H9 (cell line): ENCODE measurements at regions not wholly inside any gene's neighbourhood (a gene's known extent, or its start where the extent isn't known, plus 50 kb on each side); places are given as distances from the start of the nearest gene placed in this dataset.

ENCODE experiments used
- DNase-seq: peaks from one replicate; pipeline ENCODE4 v3.0.0-alpha.2; 2017
- H2AFZ ChIP-seq: one replicate; pipeline ENCODE4 v1.6.1; 2013; ENCODE audit warnings: mild to moderate bottlenecking, low read length, control low read depth, moderate library complexity
- H2AK5ac ChIP-seq: 2 replicates; pipeline ENCODE4 v1.6.1; 2013; ENCODE audit warnings: low read length, control low read depth, mixed read lengths; ENCODE audit not compliant: insufficient read length
- H2BK120ac ChIP-seq: one replicate; pipeline ENCODE4 v1.6.1; 2013; ENCODE audit warnings: low read depth, mild to moderate bottlenecking, low read length, control low read depth, inconsistent platforms; ENCODE audit not compliant: poor library complexity, severe bottlenecking
- H2BK12ac ChIP-seq: 2 replicates; pipeline ENCODE4 v1.6.1; 2013; ENCODE audit warnings: low read length, control low read depth, mixed read lengths, low read depth; ENCODE audit not compliant: insufficient read length
- H2BK15ac ChIP-seq: 2 replicates; pipeline ENCODE4 v1.6.1; 2013; ENCODE audit warnings: low read depth, low read length, control low read depth
- H2BK20ac ChIP-seq: one replicate; pipeline ENCODE4 v1.6.1; 2013; ENCODE audit warnings: low read depth, mild to moderate bottlenecking, low read length, control low read depth, inconsistent platforms; ENCODE audit not compliant: poor library complexity, severe bottlenecking
- H2BK5ac ChIP-seq: 2 replicates; pipeline ENCODE4 v1.6.1; 2013; ENCODE audit warnings: low read length, control low read depth, mixed read lengths; ENCODE audit not compliant: insufficient read length
- H3K14ac ChIP-seq: 2 replicates; pipeline ENCODE4 v1.6.1; 2013; ENCODE audit warnings: low read length, control low read depth; ENCODE audit not compliant: insufficient read depth
- H3K18ac ChIP-seq: 2 replicates; pipeline ENCODE4 v1.6.1; 2013; ENCODE audit warnings: low read depth, mild to moderate bottlenecking, mixed read lengths, low read length, control low read depth; ENCODE audit not compliant: insufficient read length
- H3K23ac ChIP-seq: 2 replicates; pipeline ENCODE4 v1.6.1; 2013; ENCODE audit warnings: low read length, control low read depth, mixed read lengths, low read depth; ENCODE audit not compliant: insufficient read length
- H3K23me2 ChIP-seq: 2 replicates; pipeline ENCODE4 v1.6.1; 2013; ENCODE audit warnings: low read depth, mild to moderate bottlenecking, mixed read lengths, low read length, control low read depth; ENCODE audit not compliant: insufficient read length, poor library complexity, severe bottlenecking
- H3K27ac ChIP-seq: 2 replicates; pipeline ENCODE4 v1.5.1; 2013; ENCODE audit warnings: low read length, control low read depth, mixed read lengths, low read depth; ENCODE audit not compliant: insufficient read length
- H3K27me3 ChIP-seq: 2 replicates; pipeline ENCODE4 v1.6.1; 2013; ENCODE audit warnings: low read length, control low read depth, inconsistent platforms; ENCODE audit not compliant: insufficient read depth
- H3K4ac ChIP-seq: 2 replicates; pipeline ENCODE4 v1.6.1; 2013; ENCODE audit warnings: low read depth, mild to moderate bottlenecking, control low read depth, inconsistent platforms, low read length, moderate library complexity
- H3K4me1 ChIP-seq: 2 replicates; pipeline ENCODE4 v1.6.1; 2013; ENCODE audit warnings: low read length, control low read depth, inconsistent platforms; ENCODE audit not compliant: insufficient read depth
- H3K4me2 ChIP-seq: 2 replicates; pipeline ENCODE4 v1.6.1; 2013; ENCODE audit warnings: low read length, control low read depth, mixed read lengths; ENCODE audit not compliant: insufficient read length, insufficient read depth
- H3K56ac ChIP-seq: 2 replicates; pipeline ENCODE4 v1.6.1; 2013; ENCODE audit warnings: low read depth, mild to moderate bottlenecking, mixed read lengths, low read length, control low read depth; ENCODE audit not compliant: insufficient read length
- H3K79me1 ChIP-seq: 2 replicates; pipeline ENCODE4 v1.6.1; 2013; ENCODE audit warnings: low read depth, mild to moderate bottlenecking, moderate library complexity, low read length, control low read depth, inconsistent platforms; ENCODE audit not compliant: insufficient read depth, poor library complexity, severe bottlenecking
- H3K79me2 ChIP-seq: 2 replicates; pipeline ENCODE4 v1.6.1; 2013; ENCODE audit warnings: low read length, control low read depth, inconsistent platforms; ENCODE audit not compliant: insufficient read depth
- H3K9ac ChIP-seq: 2 replicates; pipeline ENCODE4 v1.6.1; 2013; ENCODE audit warnings: low read length, control low read depth, mixed read lengths; ENCODE audit not compliant: insufficient read length; ENCODE audit errors: extremely low read depth
- H3K9me3 ChIP-seq: one replicate; pipeline ENCODE4 v1.6.1; 2013; ENCODE audit warnings: low read depth, low read length, inconsistent platforms; ENCODE audit not compliant: control insufficient read depth
- H3T11ph ChIP-seq: one replicate; pipeline ENCODE4 v1.6.1; 2013; ENCODE audit warnings: mild to moderate bottlenecking, low read length, control low read depth, inconsistent platforms
- H4K20me1 ChIP-seq: one replicate; pipeline ENCODE4 v1.6.1; 2013; ENCODE audit not compliant: control insufficient read depth, insufficient read length, insufficient read depth
- H4K5ac ChIP-seq: 2 replicates; pipeline ENCODE4 v1.6.1; 2013; ENCODE audit warnings: low read depth, mild to moderate bottlenecking, mixed read lengths, low read length, control low read depth; ENCODE audit not compliant: insufficient read length
- H4K8ac ChIP-seq: replicated peaks from 2 replicates; pipeline ENCODE4 v1.6.1; 2013; ENCODE audit warnings: low read length, control low read depth, mixed read lengths, low read depth; ENCODE audit not compliant: insufficient read length
- H4K91ac ChIP-seq: 2 replicates; pipeline ENCODE4 v1.6.1; 2013; ENCODE audit warnings: low read depth, mild to moderate bottlenecking, moderate library complexity, mixed read lengths, low read length, control low read depth; ENCODE audit not compliant: insufficient read length
- H3K27ac Mint-ChIP-seq, 3 experiments: 2 replicates in 2 of 3; 3 replicates in 1 of 3; pipeline ENCODE4 v1.8.0; 2020 to 2021; ENCODE audit warnings: mixed read lengths in 3 of 3, mild to moderate bottlenecking in 1 of 3, moderate library complexity in 1 of 3
- H3K27me3 Mint-ChIP-seq: 2 replicates; pipeline ENCODE4 v1.8.0; 2021; ENCODE audit warnings: low read depth, mild to moderate bottlenecking, moderate library complexity, mixed read lengths
- H3K36me3 Mint-ChIP-seq, 3 experiments: 2 replicates in 2 of 3; 3 replicates in 1 of 3; pipeline ENCODE4 v1.8.0; 2020 to 2021; ENCODE audit warnings: low read depth in 3 of 3, mixed read lengths in 3 of 3; ENCODE audit not compliant: insufficient read depth in 1 of 3
- H3K4me1 Mint-ChIP-seq, 2 experiments: 2 replicates each; pipeline ENCODE4 v1.8.0; 2020; ENCODE audit warnings: mixed read lengths in 2 of 2
- H3K4me3 Mint-ChIP-seq, 2 experiments: 2 replicates in 1 of 2; 3 replicates in 1 of 2; pipeline ENCODE4 v1.8.0; 2020 to 2021; ENCODE audit warnings: mild to moderate bottlenecking in 2 of 2, mixed read lengths in 2 of 2, moderate library complexity in 1 of 2
- H3K9me3 Mint-ChIP-seq, 2 experiments: 2 replicates in 1 of 2; 3 replicates in 1 of 2; pipeline ENCODE4 v1.8.0; 2020; ENCODE audit warnings: mild to moderate bottlenecking in 2 of 2, mixed read lengths in 2 of 2, moderate library complexity in 1 of 2
- WGBS: extraction: QIAGEN DNeasy Blood & Tissue Kit; methylation state at CpG from one replicate; pipeline ENCODE4 v1.1.7; 2013; ENCODE audit warnings: missing lambda C conversion rate, low lambda C conversion rate, mixed read lengths; ENCODE audit not compliant: insufficient read length; ENCODE audit errors: extremely low coverage; 5-methylcytosine and 5-hydroxymethylcytosine counted together
- TF ChIP-seq, protein P1 (sequence below): fragments of 200-600 bp; sonication (generic); conservative IDR thresholded peaks from 3 replicates; pipeline ENCODE4 v1.8.0; 2021; ENCODE audit warnings: antibody characterized with exemption, mild to moderate bottlenecking

DNA sequence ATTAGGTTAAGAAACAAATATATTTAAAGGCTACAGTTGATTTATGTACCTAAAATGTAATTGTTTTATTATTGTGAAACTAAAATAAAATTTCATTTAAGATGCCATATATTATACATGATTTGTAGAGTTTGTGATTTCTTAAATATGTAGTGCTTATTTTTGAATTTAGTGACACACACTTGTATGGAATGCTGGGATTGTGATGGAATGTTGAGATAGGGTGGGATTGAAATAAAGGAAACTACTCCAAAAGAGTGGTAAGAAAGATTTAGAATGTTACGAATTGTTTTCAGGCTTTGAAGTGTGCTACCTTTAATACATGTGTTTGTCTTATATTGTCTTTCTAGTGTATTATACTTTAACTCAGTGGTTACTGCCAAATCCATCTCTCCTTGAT lies 330.3 kb upstream of the PITX2 start:
- H4K91ac ChIP-seq = no peak overlapping the region
- H3K9me3 ChIP-seq = no peaks in the 10 kb centered on the region
- no peak overlapping the region for H2BK12ac ChIP-seq
- Mint-ChIP-seq H3K4me3 (no peak overlapping the region), H3K36me3 (no peaks in the 10 kb centered on the region), H3K27me3 (no peaks in the 10 kb centered on the region), H3K27ac (no peak overlapping the region), H3K4me1 (no peaks in the 10 kb centered on the region), H3K9me3 (no peaks in the 10 kb centered on the region)
- H3K4me2 ChIP-seq = no peak overlapping the region
- no peak overlapping the region for H2AFZ ChIP-seq
- DNase-seq = no peak
- no peak overlapping the region for H4K8ac ChIP-seq
- TF ChIP-seq, protein P1, sequence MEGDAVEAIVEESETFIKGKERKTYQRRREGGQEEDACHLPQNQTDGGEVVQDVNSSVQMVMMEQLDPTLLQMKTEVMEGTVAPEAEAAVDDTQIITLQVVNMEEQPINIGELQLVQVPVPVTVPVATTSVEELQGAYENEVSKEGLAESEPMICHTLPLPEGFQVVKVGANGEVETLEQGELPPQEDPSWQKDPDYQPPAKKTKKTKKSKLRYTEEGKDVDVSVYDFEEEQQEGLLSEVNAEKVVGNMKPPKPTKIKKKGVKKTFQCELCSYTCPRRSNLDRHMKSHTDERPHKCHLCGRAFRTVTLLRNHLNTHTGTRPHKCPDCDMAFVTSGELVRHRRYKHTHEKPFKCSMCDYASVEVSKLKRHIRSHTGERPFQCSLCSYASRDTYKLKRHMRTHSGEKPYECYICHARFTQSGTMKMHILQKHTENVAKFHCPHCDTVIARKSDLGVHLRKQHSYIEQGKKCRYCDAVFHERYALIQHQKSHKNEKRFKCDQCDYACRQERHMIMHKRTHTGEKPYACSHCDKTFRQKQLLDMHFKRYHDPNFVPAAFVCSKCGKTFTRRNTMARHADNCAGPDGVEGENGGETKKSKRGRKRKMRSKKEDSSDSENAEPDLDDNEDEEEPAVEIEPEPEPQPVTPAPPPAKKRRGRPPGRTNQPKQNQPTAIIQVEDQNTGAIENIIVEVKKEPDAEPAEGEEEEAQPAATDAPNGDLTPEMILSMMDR = no peak
- H4K20me1 ChIP-seq = no peaks in the 10 kb centered on the region
- H3K27me3 ChIP-seq = no peaks in the 10 kb centered on the region
- H3K56ac ChIP-seq = no peak overlapping the region
- WGBS = no CpG with 5 or more reads among the region's 1 CpG
- H3K4ac ChIP-seq = no peak overlapping the region
- H3K18ac ChIP-seq = no peak overlapping the region
- H3T11ph ChIP-seq = no peak overlapping the region
- H3K23ac ChIP-seq = no peak overlapping the region
- H3K23me2 ChIP-seq = no peaks in the 10 kb centered on the region
- H2BK15ac ChIP-seq = no peak overlapping the region
- no peaks in the 10 kb centered on the region for H3K4me1 ChIP-seq
- no peak overlapping the region for H2BK120ac ChIP-seq
- no peak overlapping the region for H3K14ac ChIP-seq
- no peak overlapping the region for H4K5ac ChIP-seq
- H2BK5ac ChIP-seq = no peak overlapping the region
- no peaks in the 10 kb centered on the region for H3K79me1 ChIP-seq
- H2AK5ac ChIP-seq = no peak overlapping the region
- no peaks in the 10 kb centered on the region for H3K79me2 ChIP-seq
- no peak overlapping the region for H3K27ac ChIP-seq
- no peak overlapping the region for H2BK20ac ChIP-seq
- H3K9ac ChIP-seq = no peak overlapping the region
